ENCODE measurements at regions not wholly inside any gene's neighbourhood (a gene's known extent, or its start where the extent isn't known, plus 50 kb on each side); places are given as distances from the start of the nearest gene placed in this dataset.

- intact Hi-C loops (cut with DNase I): no loop called here
- Histone ChIP-seq H3K27ac (no peak overlapping the region), H3K9me3 (no peaks in the 10 kb centered on the region), H3K4me3 (no peak overlapping the region), H3K27me3 (ENCODE audit: low read depth) (no peaks in the 10 kb centered on the region), H3K36me3 (no peaks in the 10 kb centered on the region), H3K4me1 (no peaks in the 10 kb centered on the region)
- DNase-seq: no peak
- no peak for TF ChIP-seq CTCF (IDR thresholded peaks at IDR 0.05)
- ATAC-seq: no peak
Measured at GRCh38 chr2:106629981-106630380, 142.8 kb downstream of the CD8B2 start.

GRCh38 chr2:106631281-106631680 lies 144.1 kb downstream of the CD8B2 start:
- no peaks in the 10 kb centered on the region for H3K36me3 ChIP-seq
- intact Hi-C loops (cut with DNase I): no loop called here
- no peak for ATAC-seq
- no peaks in the 10 kb centered on the region for H3K27me3 ChIP-seq (ENCODE audit: low read depth)
- no peak overlapping the region for H3K4me3 ChIP-seq
- no peak for TF ChIP-seq CTCF (IDR thresholded peaks at IDR 0.05)
- no peak for DNase-seq
- H3K4me1 ChIP-seq: no peaks in the 10 kb centered on the region
- H3K9me3 ChIP-seq: no peaks in the 10 kb centered on the region
- no peak overlapping the region for H3K27ac ChIP-seq

GRCh38 chr2:106638043-106638442 lies 150.9 kb downstream of the CD8B2 start:
- intact Hi-C loops (cut with DNase I): no loop called here
- H3K27me3 ChIP-seq (ENCODE audit: low read depth): no peaks in the 10 kb centered on the region
- H3K27ac ChIP-seq: no peak overlapping the region
- no peaks in the 10 kb centered on the region for H3K9me3 ChIP-seq
- DNase-seq (no peak), ATAC-seq (no peak)
- H3K4me3 ChIP-seq: no peak overlapping the region
- H3K4me1 ChIP-seq: no peaks in the 10 kb centered on the region
- H3K36me3 ChIP-seq: no peaks in the 10 kb centered on the region
- peak; percentile 29 for TF ChIP-seq CTCF (IDR thresholded peaks at IDR 0.05)

GRCh38 chr2:106638580-106638979 lies 151.4 kb downstream of the CD8B2 start:
- H3K27ac ChIP-seq: no peak overlapping the region
- H3K36me3 ChIP-seq: no peaks in the 10 kb centered on the region
- DNase-seq (no peak), ATAC-seq (no peak)
- TF ChIP-seq CTCF (IDR thresholded peaks at IDR 0.05): no peak
- H3K4me3 ChIP-seq: no peak overlapping the region
- H3K9me3 ChIP-seq: no peaks in the 10 kb centered on the region
- no peaks in the 10 kb centered on the region for H3K27me3 ChIP-seq (ENCODE audit: low read depth)
- intact Hi-C loops (cut with DNase I): no loop called here
- H3K4me1 ChIP-seq: no peaks in the 10 kb centered on the region

GRCh38 chr2:106642679-106643078 lies 155.5 kb downstream of the CD8B2 start:
- ATAC-seq: no peak
- no peaks in the 10 kb centered on the region for H3K4me1 ChIP-seq
- H3K36me3 ChIP-seq: no peaks in the 10 kb centered on the region
- H3K4me3 ChIP-seq: no peak overlapping the region
- H3K9me3 ChIP-seq: no peaks in the 10 kb centered on the region
- DNase-seq: no peak
- H3K27ac ChIP-seq: no peak overlapping the region
- no peak for TF ChIP-seq CTCF (IDR thresholded peaks at IDR 0.05)
- intact Hi-C loops (cut with DNase I): no loop called here
- no peaks in the 10 kb centered on the region for H3K27me3 ChIP-seq (ENCODE audit: low read depth)

- H3K4me3 ChIP-seq: no peak overlapping the region
- no peak for ATAC-seq
- H3K4me1 ChIP-seq: no peaks in the 10 kb centered on the region
- H3K36me3 ChIP-seq: no peaks in the 10 kb centered on the region
- no peaks in the 10 kb centered on the region for H3K9me3 ChIP-seq
- no peak for DNase-seq
- intact Hi-C loops (cut with DNase I): no loop called here
- no peak for TF ChIP-seq CTCF (IDR thresholded peaks at IDR 0.05)
- H3K27me3 ChIP-seq (ENCODE audit: low read depth): no peaks in the 10 kb centered on the region
- no peak overlapping the region for H3K27ac ChIP-seq
Measured at GRCh38 chr2:106644623-106645022, 157.5 kb downstream of the CD8B2 start.

All from lower lobe of right lung (tissue), 2 donors.